ENCODE measurements at regions not wholly inside any gene's neighbourhood (a gene's known extent, or its start where the extent isn't known, plus 50 kb on each side); places are given as distances from the start of the nearest gene placed in this dataset.

DNA sequence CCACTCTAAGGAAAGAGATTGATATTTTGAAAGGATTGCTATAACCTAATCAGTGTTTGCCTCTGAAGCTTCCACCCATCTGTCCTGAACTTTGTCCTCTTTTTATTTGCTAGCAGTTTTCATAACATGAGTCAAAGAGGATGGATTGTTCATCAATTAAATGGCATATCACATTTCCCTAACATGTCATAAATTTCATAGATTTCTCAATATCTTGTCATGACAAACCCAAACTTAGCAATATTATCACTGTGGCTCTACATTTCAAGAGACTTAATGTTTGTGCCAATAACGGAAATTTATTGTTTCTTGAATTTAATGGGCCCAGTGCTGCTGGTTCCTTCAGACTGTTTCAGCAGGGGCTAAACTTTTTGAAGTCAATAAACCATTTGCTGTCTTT is 330.3 kb downstream of the CAAP1 start:
- no peak overlapping the region for H3K4me3 ChIP-seq (ENCODE audit: low read depth, low read length)
- no peak for DNase-seq (ENCODE audit: low read depth)
- no peak for TF ChIP-seq MYC (IDR thresholded peaks at IDR 0.05; ENCODE audit: low read depth, low read length)
- TF ChIP-seq, protein P1, sequence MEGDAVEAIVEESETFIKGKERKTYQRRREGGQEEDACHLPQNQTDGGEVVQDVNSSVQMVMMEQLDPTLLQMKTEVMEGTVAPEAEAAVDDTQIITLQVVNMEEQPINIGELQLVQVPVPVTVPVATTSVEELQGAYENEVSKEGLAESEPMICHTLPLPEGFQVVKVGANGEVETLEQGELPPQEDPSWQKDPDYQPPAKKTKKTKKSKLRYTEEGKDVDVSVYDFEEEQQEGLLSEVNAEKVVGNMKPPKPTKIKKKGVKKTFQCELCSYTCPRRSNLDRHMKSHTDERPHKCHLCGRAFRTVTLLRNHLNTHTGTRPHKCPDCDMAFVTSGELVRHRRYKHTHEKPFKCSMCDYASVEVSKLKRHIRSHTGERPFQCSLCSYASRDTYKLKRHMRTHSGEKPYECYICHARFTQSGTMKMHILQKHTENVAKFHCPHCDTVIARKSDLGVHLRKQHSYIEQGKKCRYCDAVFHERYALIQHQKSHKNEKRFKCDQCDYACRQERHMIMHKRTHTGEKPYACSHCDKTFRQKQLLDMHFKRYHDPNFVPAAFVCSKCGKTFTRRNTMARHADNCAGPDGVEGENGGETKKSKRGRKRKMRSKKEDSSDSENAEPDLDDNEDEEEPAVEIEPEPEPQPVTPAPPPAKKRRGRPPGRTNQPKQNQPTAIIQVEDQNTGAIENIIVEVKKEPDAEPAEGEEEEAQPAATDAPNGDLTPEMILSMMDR (IDR thresholded peaks at IDR 0.05; ENCODE audit: low read depth, low read length) = no peak

DNA sequence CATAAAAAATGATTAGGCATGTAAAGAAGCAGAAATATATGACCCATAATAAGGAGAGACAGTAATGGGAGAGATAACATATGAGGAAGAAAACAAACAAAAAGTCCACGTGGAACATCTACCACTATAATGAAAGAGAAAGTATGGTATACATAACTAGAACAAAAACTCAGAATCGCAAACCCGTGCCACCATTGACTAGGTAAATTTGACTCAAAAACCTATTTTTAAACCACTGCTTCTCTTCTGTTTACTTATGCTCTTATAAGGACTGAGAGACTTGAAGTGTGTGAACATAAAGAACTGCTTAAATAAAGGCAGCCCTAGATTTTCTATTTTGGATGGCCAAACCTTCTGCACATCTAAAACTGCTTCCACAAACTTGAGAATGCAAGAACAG is 330.7 kb downstream of the CAAP1 start:
- no peak for DNase-seq (ENCODE audit: low read depth)

DNA sequence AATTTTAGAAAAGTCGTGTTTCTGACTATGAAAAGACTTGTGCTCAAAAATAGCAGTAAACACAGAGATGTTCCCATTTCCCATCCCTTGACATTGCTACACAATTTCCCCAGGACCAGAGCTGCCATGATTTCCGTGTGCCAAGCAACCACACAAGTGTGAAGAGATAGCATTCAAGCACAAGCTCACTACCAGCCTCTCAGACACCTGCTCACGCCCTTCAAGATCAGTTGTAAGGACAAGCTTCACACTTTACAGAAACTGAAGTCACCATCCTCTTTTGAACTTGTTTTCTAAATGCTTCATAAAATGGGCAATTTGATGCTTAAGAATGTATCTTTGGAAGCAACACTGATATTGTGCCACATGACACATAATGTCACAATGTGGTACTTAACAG is 333.1 kb downstream of the CAAP1 start:
- TF ChIP-seq POLR2A (IDR thresholded peaks at IDR 0.05; ENCODE audit: extremely low read depth, insufficient read length) (no peak), MYC (IDR thresholded peaks at IDR 0.05; ENCODE audit: low read depth, low read length) (no peak)
- TF ChIP-seq, protein P1 (IDR thresholded peaks at IDR 0.05; ENCODE audit: low read depth, low read length) = no peak
- TF ChIP-seq, protein P2, sequence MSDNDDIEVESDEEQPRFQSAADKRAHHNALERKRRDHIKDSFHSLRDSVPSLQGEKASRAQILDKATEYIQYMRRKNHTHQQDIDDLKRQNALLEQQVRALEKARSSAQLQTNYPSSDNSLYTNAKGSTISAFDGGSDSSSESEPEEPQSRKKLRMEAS (IDR thresholded peaks at IDR 0.05; ENCODE audit: low read depth, low read length) = no peak
- no peak for DNase-seq (ENCODE audit: low read depth)
- no peak overlapping the region for H3K4me3 ChIP-seq (ENCODE audit: low read depth, low read length)

More for the DNA sequence above, 330.7 kb downstream of the CAAP1 start:
- TF ChIP-seq, protein P2 (IDR thresholded peaks at IDR 0.05; ENCODE audit: low read depth, low read length) = no peak
- TF ChIP-seq MYC (IDR thresholded peaks at IDR 0.05; ENCODE audit: low read depth, low read length) = no peak
- no peak for TF ChIP-seq POLR2A (IDR thresholded peaks at IDR 0.05; ENCODE audit: extremely low read depth, insufficient read length)
- TF ChIP-seq, protein P1 (IDR thresholded peaks at IDR 0.05; ENCODE audit: low read depth, low read length) = no peak
- H3K4me3 ChIP-seq (ENCODE audit: low read depth, low read length) = no peak overlapping the region

DNA sequence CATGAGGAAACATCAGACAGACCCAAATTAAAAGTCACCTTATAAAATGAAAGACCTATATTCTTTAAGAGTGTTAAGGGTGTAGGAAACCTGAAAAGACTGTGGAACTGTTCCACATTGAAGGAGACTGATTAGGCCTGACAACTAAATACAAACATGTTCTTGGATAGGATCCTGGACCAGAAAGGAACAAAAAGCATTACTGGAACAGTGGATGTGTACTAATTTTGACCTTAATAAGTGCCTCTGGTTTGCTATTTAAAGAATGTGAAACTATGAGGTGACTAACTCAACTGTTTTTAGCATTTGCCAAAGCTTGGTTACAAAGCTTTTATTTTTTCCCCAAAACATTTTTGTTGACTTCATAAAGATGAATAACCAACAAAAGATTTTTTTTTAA is 340.6 kb downstream of the CAAP1 start:
- DNase-seq (ENCODE audit: low read depth) = no peak
- TF ChIP-seq, protein P1 (IDR thresholded peaks at IDR 0.05; ENCODE audit: low read depth, low read length) = no peak
- TF ChIP-seq, protein P2 (IDR thresholded peaks at IDR 0.05; ENCODE audit: low read depth, low read length) = no peak
- TF ChIP-seq POLR2A (IDR thresholded peaks at IDR 0.05; ENCODE audit: extremely low read depth, insufficient read length) = no peak
- no peak for TF ChIP-seq MYC (IDR thresholded peaks at IDR 0.05; ENCODE audit: low read depth, low read length)
- no peak overlapping the region for H3K4me3 ChIP-seq (ENCODE audit: low read depth, low read length)

DNA sequence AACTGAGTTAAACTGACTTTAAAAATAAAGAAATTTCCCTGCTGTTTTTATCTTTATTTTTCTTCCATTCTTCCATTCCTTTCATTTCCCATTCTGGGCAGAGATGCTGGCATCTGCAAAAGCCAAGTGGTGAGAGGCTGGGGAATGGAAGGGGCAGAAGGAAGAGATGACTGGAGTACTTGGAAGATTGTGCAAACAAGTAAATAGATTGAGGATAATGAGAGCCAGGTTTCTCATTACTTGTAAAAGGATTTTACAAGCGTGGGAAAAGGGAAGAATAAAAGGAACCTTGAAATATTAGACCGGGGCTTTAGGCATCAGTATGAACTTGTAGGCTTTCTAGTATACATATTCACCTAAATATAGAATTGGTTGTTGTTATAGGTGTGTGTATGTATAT is 341.2 kb downstream of the CAAP1 start:
- TF ChIP-seq, protein P1 (IDR thresholded peaks at IDR 0.05; ENCODE audit: low read depth, low read length) = no peak
- TF ChIP-seq MYC (IDR thresholded peaks at IDR 0.05; ENCODE audit: low read depth, low read length) (no peak), POLR2A (IDR thresholded peaks at IDR 0.05; ENCODE audit: extremely low read depth, insufficient read length) (no peak)
- TF ChIP-seq, protein P2 (IDR thresholded peaks at IDR 0.05; ENCODE audit: low read depth, low read length) = no peak
- DNase-seq (ENCODE audit: low read depth) = no peak
- no peak overlapping the region for H3K4me3 ChIP-seq (ENCODE audit: low read depth, low read length)

DNA sequence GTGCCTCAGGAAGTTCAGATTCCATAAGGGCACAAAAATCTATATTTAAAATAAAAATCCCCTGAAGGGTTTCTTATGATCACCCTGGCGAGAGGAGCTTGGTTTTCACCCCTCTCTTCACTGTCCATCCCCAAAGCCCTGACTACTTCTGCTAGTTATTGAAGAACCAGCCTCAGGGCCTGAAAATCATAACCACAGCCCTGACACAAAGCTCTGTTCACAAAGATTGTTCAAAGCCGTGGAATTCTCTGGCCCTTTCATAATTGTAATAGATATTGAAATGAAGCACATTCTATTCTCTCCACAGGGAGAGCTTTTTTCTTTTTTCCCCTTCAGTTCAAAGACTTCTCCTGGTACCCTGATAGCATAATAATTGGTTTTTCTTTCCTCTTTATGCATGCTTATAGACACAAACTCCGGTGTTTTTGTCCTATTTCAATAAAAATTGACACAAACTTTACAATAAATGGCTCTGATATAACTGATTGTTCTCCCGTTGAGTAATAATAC is 343.8 kb downstream of the CAAP1 start:
- no peak for TF ChIP-seq POLR2A (IDR thresholded peaks at IDR 0.05; ENCODE audit: extremely low read depth, insufficient read length)
- TF ChIP-seq, protein P1 (IDR thresholded peaks at IDR 0.05; ENCODE audit: low read depth, low read length) = no peak
- TF ChIP-seq, protein P2 (IDR thresholded peaks at IDR 0.05; ENCODE audit: low read depth, low read length) = no peak
- no peak for TF ChIP-seq MYC (IDR thresholded peaks at IDR 0.05; ENCODE audit: low read depth, low read length)
- DNase-seq (ENCODE audit: low read depth) = no peak
- H3K4me3 ChIP-seq (ENCODE audit: low read depth, low read length) = no peak overlapping the region
